ENCODE measurements at regions not wholly inside any gene's neighbourhood (a gene's known extent, or its start where the extent isn't known, plus 50 kb on each side); places are given as distances from the start of the nearest gene placed in this dataset.

- in situ Hi-C loops (cut with MboI) (no loop called here), intact Hi-C loops (cut with micrococcal nuclease) (no loop called here)
- Histone ChIP-seq H3K79me2 (ENCODE audit: control insufficient read depth, insufficient read depth, low read length) (no peaks in the 10 kb centered on the region), H3K9ac (ENCODE audit: insufficient read depth in 1 of 2, low read depth in 2 of 2, low read length in 2 of 2) (no peak overlapping the region), H3K4me2 (ENCODE audit: insufficient read depth, low read length) (no peak overlapping the region), H4K20me1 (replicated peaks; ENCODE audit: control insufficient read depth, insufficient read depth, low read length) (no peaks in the 10 kb centered on the region), H3K4me3 (no peak overlapping the region), H3K4me1 (replicated peaks in 1 of 2; ENCODE audit: control insufficient read depth in 2 of 2, insufficient read depth in 2 of 2, low read length in 2 of 2) (peaks cover 0 to 17% of the 10 kb centered on the region in 2 experiments; a peak in 3 of 5 replicates), H3K9me3 (replicated peaks; ENCODE audit: control insufficient read depth, insufficient read depth, low read depth, low read length) (no peaks in the 10 kb centered on the region), H3K36me3 (ENCODE audit: control insufficient read depth, insufficient read depth, low read length) (no peaks in the 10 kb centered on the region), H3K27me3 (ENCODE audit: control insufficient read depth in 2 of 2, insufficient read depth in 2 of 2, low read length in 2 of 2) (no peaks in the 10 kb centered on the region), H3K27ac (ENCODE audit: extremely low read depth, low read depth, low read length) (no peak overlapping the region), H3K9me1 (ENCODE audit: control insufficient read depth, insufficient read depth, low read length) (no peaks in the 10 kb centered on the region), H2AFZ (ENCODE audit: low read depth, low read length) (no peak overlapping the region)
- ChIA-PET POLR2A (no interaction called here), CTCF (ENCODE audit: low intra/inter-chr PET ratio) (no interaction called here)
- no peak for DNase-seq (ENCODE audit: extremely low read depth in 1 of 4, low spot score in 3 of 4)
- no TSS peak for BruUV-seq (replicated peaks)
- FAIRE-seq: no peak
- ATAC-seq: no peak
- WGBS (ENCODE audit: insufficient coverage, low coverage, missing lambda C conversion rate): 36% methylated on average over 3 of the region's 3 CpGs
- TF ChIP-seq MAFF (IDR thresholded peaks at IDR 0.05; ENCODE audit: low read length) (peak; percentile 82), MAFK (IDR thresholded peaks at IDR 0.05; ENCODE audit: low read length) (peak; percentile 82), C11orf30 (IDR thresholded peaks at IDR 0.05; ENCODE audit: low read depth) (peak; percentile 88), NFE2L1 (tag; IDR thresholded peaks at IDR 0.05; ENCODE audit: borderline replicate concordance, low read depth) (0 out of 2 replicates have a peak, but pooled peaks have one; percentile 5), MAFG (tag; conservative IDR thresholded peaks at IDR 0.05) (peak; percentile 78), ZNF316 (IDR thresholded peaks at IDR 0.05) (peak; percentile 92), ZNF511 (CRISPR knock-in tag; IDR thresholded peaks at IDR 0.05) (no peak), NFE2 (IDR thresholded peaks at IDR 0.05; ENCODE audit: low read depth) (peak; percentile 48), MAX (CRISPR knock-in tag; IDR thresholded peaks at IDR 0.05) (no peak), STAT5A (IDR thresholded peaks at IDR 0.05; ENCODE audit: borderline replicate concordance, low read length) (no peak)
Measured at GRCh38 chr1:70911861-70912260, 135.8 kb downstream of the PTGER3 start.

All from K562 (cell line).